ENCODE measurements at regions not wholly inside any gene's neighbourhood (a gene's known extent, or its start where the extent isn't known, plus 50 kb on each side); places are given as distances from the start of the nearest gene placed in this dataset.
"Not testable (repeated sequence)": the region's sequence is repeated elsewhere in the genome, so short reads cannot be mapped to it uniquely, and the experiment has no call there.

- no peak for TF ChIP-seq CSRNP3 (CRISPR knock-in tag; IDR thresholded peaks at IDR 0.05)
- no peak for TF ChIP-seq GLIS3 (CRISPR knock-in tag; IDR thresholded peaks at IDR 0.05)
- TF ChIP-seq ZC3H10 (CRISPR knock-in tag; IDR thresholded peaks at IDR 0.05) = no peak
- TF ChIP-seq CSDC2 (CRISPR knock-in tag; IDR thresholded peaks at IDR 0.05) = no peak
- TF ChIP-seq TSHZ2 (CRISPR knock-in tag; IDR thresholded peaks at IDR 0.05) = no peak
- no peak for TF ChIP-seq ARNTL (CRISPR knock-in tag; IDR thresholded peaks at IDR 0.05; ENCODE audit: borderline replicate concordance, low read depth)
- TF ChIP-seq OSR1 (CRISPR knock-in tag; IDR thresholded peaks at IDR 0.05) = no peak
- TF ChIP-seq RARB (CRISPR knock-in tag; IDR thresholded peaks at IDR 0.05) = no peak
- no peak for TF ChIP-seq ZNF70 (CRISPR knock-in tag; IDR thresholded peaks at IDR 0.05)
- no peak for TF ChIP-seq SNAI2 (CRISPR knock-in tag; IDR thresholded peaks at IDR 0.05)
- no peak for TF ChIP-seq BACH2 (CRISPR knock-in tag; IDR thresholded peaks at IDR 0.05; ENCODE audit: borderline replicate concordance)
- TF ChIP-seq CREB5 (CRISPR knock-in tag; IDR thresholded peaks at IDR 0.05; ENCODE audit: low read depth) = no peak
- TF ChIP-seq ZFP30 (CRISPR knock-in tag; IDR thresholded peaks at IDR 0.05) = no peak
- no peak for TF ChIP-seq PPARA (CRISPR knock-in tag; IDR thresholded peaks at IDR 0.05; ENCODE audit: borderline replicate concordance)
- no peak for TF ChIP-seq TOX (CRISPR knock-in tag; IDR thresholded peaks at IDR 0.05; ENCODE audit: borderline replicate concordance)
- ATAC-seq = no peak
These were observed 263.9 kb upstream of the CXorf66 start for GRCh38 chrX:140229191-140229590.

GRCh38 chrX:140226037-140226436 is 260.7 kb upstream of the CXorf66 start:
- not testable (repeated sequence) for ATAC-seq

GRCh38 chrX:140215894-140216293 is 250.6 kb upstream of the CXorf66 start:
- ATAC-seq = not testable (repeated sequence)

GRCh38 chrX:140214518-140214917 is 249.2 kb upstream of the CXorf66 start:
- ATAC-seq = not testable (repeated sequence)

- no peak for ATAC-seq
- no peak for TF ChIP-seq ZFP3 (CRISPR knock-in tag; IDR thresholded peaks at IDR 0.05)
- TF ChIP-seq TCF4 (CRISPR knock-in tag; IDR thresholded peaks at IDR 0.05; ENCODE audit: borderline replicate concordance) = no peak
- TF ChIP-seq PPARA (CRISPR knock-in tag; IDR thresholded peaks at IDR 0.05; ENCODE audit: borderline replicate concordance) = no peak
- TF ChIP-seq POU6F1 (CRISPR knock-in tag; IDR thresholded peaks at IDR 0.05; ENCODE audit: borderline replicate concordance, low read depth) = no peak
- no peak for TF ChIP-seq BACH2 (CRISPR knock-in tag; IDR thresholded peaks at IDR 0.05; ENCODE audit: borderline replicate concordance)
- TF ChIP-seq ZC3H10 (CRISPR knock-in tag; IDR thresholded peaks at IDR 0.05) = no peak
- no peak for TF ChIP-seq ZNF8 (CRISPR knock-in tag; IDR thresholded peaks at IDR 0.05)
- no peak for TF ChIP-seq PATZ1 (CRISPR knock-in tag; IDR thresholded peaks at IDR 0.05; ENCODE audit: borderline replicate concordance)
- no peak for TF ChIP-seq OSR1 (CRISPR knock-in tag; IDR thresholded peaks at IDR 0.05)
- TF ChIP-seq RARB (CRISPR knock-in tag; IDR thresholded peaks at IDR 0.05) = no peak
- TF ChIP-seq ZFP30 (CRISPR knock-in tag; IDR thresholded peaks at IDR 0.05) = no peak
- TF ChIP-seq CSDC2 (CRISPR knock-in tag; IDR thresholded peaks at IDR 0.05) = no peak
- TF ChIP-seq TSHZ2 (CRISPR knock-in tag; IDR thresholded peaks at IDR 0.05) = no peak
- TF ChIP-seq CSRNP3 (CRISPR knock-in tag; IDR thresholded peaks at IDR 0.05) = no peak
- TF ChIP-seq ZNF70 (CRISPR knock-in tag; IDR thresholded peaks at IDR 0.05) = no peak
- no peak for TF ChIP-seq ISL1 (CRISPR knock-in tag; IDR thresholded peaks at IDR 0.05)
- no peak for TF ChIP-seq SNAI2 (CRISPR knock-in tag; IDR thresholded peaks at IDR 0.05)
These were observed 241.3 kb upstream of the CXorf66 start for GRCh38 chrX:140206657-140207056.
